Calu3 (cell line): ENCODE measurements at regions not wholly inside any gene's neighbourhood (a gene's known extent, or its start where the extent isn't known, plus 50 kb on each side); places are given as distances from the start of the nearest gene placed in this dataset.

ENCODE experiments used
- BruUV-seq: library from RNA; stranded (reverse); fragments of 400-500 nt; replicated peaks from 2 replicates; lab custom pipeline; 2021; lab: Mats Ljungman, UMichigan
- CTCF ChIA-PET: fragments of 300-600 bp; sonication (Branson Sonifier 250); formaldehyde crosslinking; loops from one replicate; lab custom pipeline; 2022; ENCODE audit warnings: antibody characterized with exemption; lab: Charles Lee
- DNase-seq: peaks from one replicate; pipeline ENCODE4 v3.0.0; 2022
- H3K27ac Mint-ChIP-seq: one replicate; pipeline ENCODE4 v1.8.0; 2022; ENCODE audit warnings: mixed read lengths; ENCODE audit not compliant: unreplicated experiment
- H3K27me3 Mint-ChIP-seq: one replicate; pipeline ENCODE4 v1.8.0; 2022; ENCODE audit warnings: mixed read lengths; ENCODE audit not compliant: unreplicated experiment
- H3K36me3 Mint-ChIP-seq: one replicate; pipeline ENCODE4 v1.8.0; 2022; ENCODE audit warnings: mild to moderate bottlenecking, moderate library complexity, mixed read lengths; ENCODE audit not compliant: insufficient read depth, unreplicated experiment
- H3K4me1 Mint-ChIP-seq: one replicate; pipeline ENCODE4 v1.8.0; 2022; ENCODE audit warnings: mild to moderate bottlenecking, low read depth, mixed read lengths; ENCODE audit not compliant: unreplicated experiment
- H3K4me3 Mint-ChIP-seq: one replicate; pipeline ENCODE4 v1.8.0; 2022; ENCODE audit warnings: mild to moderate bottlenecking, low read depth, moderate library complexity, mixed read lengths; ENCODE audit not compliant: unreplicated experiment
- H3K9me3 Mint-ChIP-seq: one replicate; pipeline ENCODE4 v1.8.0; 2022; ENCODE audit warnings: low read depth, mixed read lengths; ENCODE audit not compliant: unreplicated experiment
- intact Hi-C: fragments of 100-400 bp; cut with micrococcal nuclease; formaldehyde crosslinking; loops from one replicate; pipeline ENCODE4 v1.10.0; 2022; ENCODE audit not compliant: unreplicated experiment
- TF ChIP-seq, protein P1 (sequence below): fragments of 200-600 bp; IDR thresholded peaks from one replicate; pipeline ENCODE4 v1.8.0; 2022; ENCODE audit warnings: antibody characterized with exemption; ENCODE audit not compliant: unreplicated experiment

- H3K36me3 Mint-ChIP-seq: no peaks in the 10 kb centered on the region
- H3K9me3 Mint-ChIP-seq: peaks cover 3% of the 10 kb centered on the region
- intact Hi-C loops: no loop called here
- no peak overlapping the region for H3K4me3 Mint-ChIP-seq
- no TSS peak for BruUV-seq
- no peaks in the 10 kb centered on the region for H3K4me1 Mint-ChIP-seq
- no peak for DNase-seq
- TF ChIP-seq, protein P1, sequence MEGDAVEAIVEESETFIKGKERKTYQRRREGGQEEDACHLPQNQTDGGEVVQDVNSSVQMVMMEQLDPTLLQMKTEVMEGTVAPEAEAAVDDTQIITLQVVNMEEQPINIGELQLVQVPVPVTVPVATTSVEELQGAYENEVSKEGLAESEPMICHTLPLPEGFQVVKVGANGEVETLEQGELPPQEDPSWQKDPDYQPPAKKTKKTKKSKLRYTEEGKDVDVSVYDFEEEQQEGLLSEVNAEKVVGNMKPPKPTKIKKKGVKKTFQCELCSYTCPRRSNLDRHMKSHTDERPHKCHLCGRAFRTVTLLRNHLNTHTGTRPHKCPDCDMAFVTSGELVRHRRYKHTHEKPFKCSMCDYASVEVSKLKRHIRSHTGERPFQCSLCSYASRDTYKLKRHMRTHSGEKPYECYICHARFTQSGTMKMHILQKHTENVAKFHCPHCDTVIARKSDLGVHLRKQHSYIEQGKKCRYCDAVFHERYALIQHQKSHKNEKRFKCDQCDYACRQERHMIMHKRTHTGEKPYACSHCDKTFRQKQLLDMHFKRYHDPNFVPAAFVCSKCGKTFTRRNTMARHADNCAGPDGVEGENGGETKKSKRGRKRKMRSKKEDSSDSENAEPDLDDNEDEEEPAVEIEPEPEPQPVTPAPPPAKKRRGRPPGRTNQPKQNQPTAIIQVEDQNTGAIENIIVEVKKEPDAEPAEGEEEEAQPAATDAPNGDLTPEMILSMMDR: no peak
- CTCF ChIA-PET: no interaction called here
- no peaks in the 10 kb centered on the region for H3K27me3 Mint-ChIP-seq
- no peak overlapping the region for H3K27ac Mint-ChIP-seq
Measured at GRCh38 chr5:87608385-87608784, 195.7 kb upstream of the CCNH start.

DNA sequence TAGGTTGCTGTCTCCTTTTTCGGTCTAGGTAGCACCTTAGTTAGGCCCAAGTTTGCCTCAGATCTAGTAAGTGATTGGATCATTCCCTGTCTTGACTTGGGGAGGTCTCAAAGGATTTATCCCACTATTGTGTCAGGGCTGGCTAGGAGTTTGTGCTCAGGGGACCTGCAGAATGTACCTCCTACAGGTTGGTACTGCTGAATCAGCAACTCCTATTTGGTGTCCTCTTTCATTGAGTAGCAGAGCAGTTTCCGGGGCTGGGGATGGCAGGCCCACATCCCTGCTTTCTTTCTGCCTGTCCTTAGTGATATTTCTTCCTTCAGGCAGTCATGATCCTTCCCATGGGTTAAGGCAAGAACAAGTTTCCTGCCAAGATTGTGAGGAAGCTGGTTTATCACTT lies 192.9 kb upstream of the CCNH start:
- intact Hi-C loops: no loop called here
- DNase-seq: no peak
- Mint-ChIP-seq H3K4me3 (no peak overlapping the region), H3K4me1 (no peaks in the 10 kb centered on the region), H3K27me3 (no peaks in the 10 kb centered on the region), H3K27ac (no peak overlapping the region), H3K9me3 (peaks cover 3% of the 10 kb centered on the region), H3K36me3 (no peaks in the 10 kb centered on the region)
- TF ChIP-seq, protein P1: no peak
- no TSS peak for BruUV-seq
- CTCF ChIA-PET: no interaction called here

DNA sequence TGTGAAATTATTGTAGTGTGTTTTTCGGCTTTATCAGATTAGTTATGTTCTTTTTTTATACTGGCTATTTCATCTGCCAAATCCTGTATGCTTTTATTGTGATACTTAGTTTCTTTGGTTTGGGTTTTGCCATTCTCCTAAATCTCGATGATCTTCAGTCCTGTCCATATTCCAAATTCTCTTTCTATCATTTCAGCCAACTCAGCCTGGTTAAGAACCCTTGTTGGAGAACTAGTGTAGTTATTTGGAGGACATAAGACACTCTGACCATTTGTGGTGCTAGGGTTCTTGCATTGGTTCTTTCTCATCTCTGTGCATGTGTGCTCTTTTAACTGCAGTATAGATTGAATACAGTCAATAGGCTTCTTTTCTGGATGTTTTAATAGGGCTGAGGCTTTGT lies 187.0 kb upstream of the CCNH start:
- DNase-seq: no peak
- Mint-ChIP-seq H3K36me3 (no peaks in the 10 kb centered on the region), H3K9me3 (peaks cover 3% of the 10 kb centered on the region), H3K27ac (no peak overlapping the region), H3K4me3 (no peak overlapping the region), H3K27me3 (no peaks in the 10 kb centered on the region), H3K4me1 (no peaks in the 10 kb centered on the region)
- intact Hi-C loops: no loop called here
- TF ChIP-seq, protein P1: no peak
- CTCF ChIA-PET: no interaction called here
- BruUV-seq: no TSS peak

- CTCF ChIA-PET: interaction anchor here (1.0 kb wide), 1 partner anchor 16 kb away, joined by 3 read pairs; no protein-coding TSS in a partner anchor
- DNase-seq: no peak
- intact Hi-C loops: no loop called here
- BruUV-seq: no TSS peak
- TF ChIP-seq, protein P1: no peak
- no peaks in the 10 kb centered on the region for H3K36me3 Mint-ChIP-seq
- H3K4me1 Mint-ChIP-seq: no peaks in the 10 kb centered on the region
- H3K4me3 Mint-ChIP-seq: no peak overlapping the region
- H3K9me3 Mint-ChIP-seq: peaks cover 3% of the 10 kb centered on the region
- H3K27me3 Mint-ChIP-seq: no peaks in the 10 kb centered on the region
- no peak overlapping the region for H3K27ac Mint-ChIP-seq
Measured at GRCh38 chr5:87598460-87598859, 185.7 kb upstream of the CCNH start.
